Panc1 (cell line): ENCODE measurements at regions not wholly inside any gene's neighbourhood (a gene's known extent, or its start where the extent isn't known, plus 50 kb on each side); places are given as distances from the start of the nearest gene placed in this dataset.

Experiments
- CTCF ChIP-seq: fragments of 450-650 bp; IDR thresholded peaks from 2 replicates; pipeline ENCODE4 v1.5.1; 2017; ENCODE audit warnings: mild to moderate bottlenecking
- POLR2AphosphoS5 ChIP-seq: IDR thresholded peaks from 2 replicates; pipeline ENCODE4 v1.6.1; 2012; ENCODE audit warnings: mild to moderate bottlenecking, low read depth, low read length, moderate library complexity
- REST ChIP-seq, 2 experiments: IDR thresholded peaks; 2 replicates each; pipeline ENCODE4 v1.6.1; 2011 to 2012; ENCODE audit warnings: low read depth in 2 of 2, control low read depth in 1 of 2, low read length in 1 of 2, mild to moderate bottlenecking in 1 of 2, moderate library complexity in 1 of 2; ENCODE audit not compliant: insufficient read depth in 1 of 2
- SIN3A ChIP-seq: IDR thresholded peaks from 2 replicates; pipeline ENCODE4 v1.6.1; 2012; ENCODE audit warnings: low read depth, mild to moderate bottlenecking, low read length, moderate library complexity, borderline replicate concordance; ENCODE audit not compliant: insufficient read depth

DNA sequence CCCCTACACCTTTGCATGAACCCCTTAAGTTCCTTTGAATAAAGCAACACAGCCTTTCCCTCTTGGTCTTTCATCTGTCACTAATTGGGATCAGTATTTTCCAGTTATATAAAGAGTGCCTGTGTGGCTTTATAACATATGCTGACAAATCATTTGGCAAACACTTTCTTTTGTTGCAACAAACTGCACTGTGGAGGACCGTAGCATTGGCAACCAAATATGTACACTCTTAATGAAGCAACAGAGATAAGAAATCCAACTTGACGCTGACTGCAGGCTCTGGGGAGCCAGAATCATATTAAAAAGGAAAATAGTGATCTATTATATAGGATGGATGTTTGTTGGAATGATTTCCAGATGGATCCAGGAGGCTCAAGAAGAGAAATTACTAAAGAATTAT is 120.1 kb upstream of the PRICKLE2 start:
- TF ChIP-seq CTCF (no peak), REST (IDR thresholded peaks at IDR 0.05; ENCODE audit: insufficient read depth in 1 of 2, low read depth in 2 of 2, low read length in 1 of 2) (no peak), POLR2AphosphoS5 (no peak), SIN3A (no peak)
